Ramos (cell line): ENCODE measurements at regions not wholly inside any gene's neighbourhood (a gene's known extent, or its start where the extent isn't known, plus 50 kb on each side); places are given as distances from the start of the nearest gene placed in this dataset.
"Not testable (repeated sequence)": the region's sequence is repeated elsewhere in the genome, so short reads cannot be mapped to it uniquely, and the experiment has no call there.

Experiments
- in situ Hi-C: fragments of 300-500 bp; cut with MboI; formaldehyde crosslinking; loops from one replicate; pipeline ENCODE4 v1.14.3; 2022; ENCODE audit warnings: low sequenced_read_pairs; ENCODE audit not compliant: unreplicated experiment

- in situ Hi-C loops = loop anchor here (5.0 kb wide), 1 partner anchor 455 kb away; no protein-coding TSS in a partner anchor
Observed at GRCh38 chr7:148507064-148507573, 83.4 kb upstream of the C7orf33 start.

- in situ Hi-C loops = loop anchor here (5.0 kb wide), 1 partner anchor 455 kb away; no protein-coding TSS in a partner anchor
Observed at GRCh38 chr7:148507787-148508186, 82.8 kb upstream of the C7orf33 start.

- in situ Hi-C loops = no loop called here
Observed at GRCh38 chr7:148514236-148514635, 76.3 kb upstream of the C7orf33 start.

- in situ Hi-C loops = no loop called here
Observed at GRCh38 chr7:148515237-148515636, 75.3 kb upstream of the C7orf33 start.

DNA sequence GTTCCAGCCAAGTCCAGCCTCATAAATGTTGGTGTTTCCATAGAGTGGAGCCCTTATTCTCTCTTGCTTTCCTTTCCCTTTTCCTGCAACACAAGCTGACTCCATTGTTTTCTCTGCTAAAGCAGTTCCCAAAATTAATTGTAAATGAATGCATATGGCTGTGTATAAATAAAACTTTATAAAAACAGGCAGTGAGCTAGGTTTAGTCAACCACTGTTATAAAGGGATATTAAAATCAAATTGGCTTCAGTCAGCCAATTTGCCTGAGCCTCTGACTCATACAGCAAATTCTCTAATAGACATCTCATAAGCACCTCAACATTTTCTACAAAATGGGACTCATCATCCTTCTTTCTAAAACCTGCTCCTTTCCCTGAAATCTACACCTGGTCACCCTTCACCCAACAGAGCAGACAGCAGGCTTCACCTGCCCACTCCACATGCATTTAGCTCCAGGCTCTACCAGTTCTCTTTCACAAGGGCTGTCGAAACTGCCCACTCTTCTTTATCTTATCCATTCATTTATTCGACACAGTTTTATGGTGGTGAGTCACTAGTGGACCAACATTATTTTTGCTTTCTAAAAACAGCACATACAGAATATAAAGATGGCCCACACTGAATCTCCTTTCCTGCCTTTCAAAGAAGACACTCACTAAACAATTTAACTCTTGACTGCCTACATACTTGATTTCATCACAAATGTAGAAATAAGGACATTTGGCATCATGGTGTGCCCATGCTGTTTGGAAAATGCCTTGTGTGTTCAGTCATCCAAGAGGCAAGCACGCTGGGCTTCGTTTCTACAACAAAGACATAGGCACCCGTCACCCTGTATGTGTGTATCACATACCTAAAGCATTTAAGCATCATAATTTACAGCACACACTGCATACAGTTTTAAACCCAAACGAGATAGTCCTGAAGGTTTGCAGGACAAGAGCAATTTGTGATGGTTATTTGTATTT lies 74.6 kb upstream of the C7orf33 start:
- in situ Hi-C loops = no loop called here

- in situ Hi-C loops = not testable (repeated sequence)
Observed at GRCh38 chr7:148519386-148519785, 71.2 kb upstream of the C7orf33 start.

GRCh38 chr7:148521271-148521670 lies 69.3 kb upstream of the C7orf33 start:
- in situ Hi-C loops = loop anchor here (10.0 kb wide), 1 partner anchor 256 kb away; no protein-coding TSS in a partner anchor

DNA sequence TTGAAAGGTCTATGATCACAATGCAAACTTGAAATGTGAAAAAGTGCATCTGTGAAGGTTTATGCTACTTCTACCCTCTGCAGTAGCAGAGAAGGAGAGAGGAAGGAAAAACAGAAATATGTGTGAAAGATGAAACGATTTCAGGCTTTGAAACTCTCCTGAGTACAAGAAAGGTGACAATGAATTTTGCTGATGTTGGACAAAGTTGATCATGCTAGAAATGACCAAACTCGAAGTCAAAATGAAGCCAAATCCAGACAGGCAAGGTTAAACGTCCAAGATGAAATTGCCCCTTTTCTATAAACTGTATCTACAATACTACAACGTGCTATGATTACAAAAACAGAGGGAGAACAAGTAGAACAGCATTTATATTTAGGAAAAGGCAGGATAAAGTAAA lies 67.0 kb upstream of the C7orf33 start:
- in situ Hi-C loops = loop anchor here (10.0 kb wide), 1 partner anchor 259 kb away; no protein-coding TSS in a partner anchor

GRCh38 chr7:148524479-148525224 lies 65.9 kb upstream of the C7orf33 start:
- in situ Hi-C loops = loop anchor here (10.0 kb wide), 1 partner anchor 260 kb away; no protein-coding TSS in a partner anchor

GRCh38 chr7:148527717-148528168 lies 62.8 kb upstream of the C7orf33 start:
- in situ Hi-C loops = loop anchor here (10.0 kb wide), 1 partner anchor 263 kb away; no protein-coding TSS in a partner anchor

- in situ Hi-C loops = no loop called here
Observed at GRCh38 chr7:148535217-148535616, 55.3 kb upstream of the C7orf33 start.

DNA sequence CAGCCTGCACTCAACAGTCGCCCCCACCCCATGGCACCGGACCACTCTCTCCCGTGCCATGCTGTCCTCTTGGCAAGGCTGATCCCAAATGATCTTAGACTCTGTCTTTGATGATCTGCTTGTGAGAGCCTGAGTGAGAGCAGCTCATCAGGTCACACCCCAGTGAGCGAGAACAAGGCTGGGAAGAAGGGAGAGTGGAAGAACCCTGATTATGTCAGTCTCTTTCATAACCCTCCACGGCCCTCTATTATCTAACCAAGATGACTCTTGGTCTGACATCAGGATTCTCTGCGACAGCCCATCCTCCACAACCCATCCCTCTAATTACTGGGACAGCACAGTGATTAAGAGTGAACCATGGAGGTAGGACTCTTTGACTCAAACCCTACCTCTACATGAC lies 53.1 kb upstream of the C7orf33 start:
- in situ Hi-C loops = no loop called here

DNA sequence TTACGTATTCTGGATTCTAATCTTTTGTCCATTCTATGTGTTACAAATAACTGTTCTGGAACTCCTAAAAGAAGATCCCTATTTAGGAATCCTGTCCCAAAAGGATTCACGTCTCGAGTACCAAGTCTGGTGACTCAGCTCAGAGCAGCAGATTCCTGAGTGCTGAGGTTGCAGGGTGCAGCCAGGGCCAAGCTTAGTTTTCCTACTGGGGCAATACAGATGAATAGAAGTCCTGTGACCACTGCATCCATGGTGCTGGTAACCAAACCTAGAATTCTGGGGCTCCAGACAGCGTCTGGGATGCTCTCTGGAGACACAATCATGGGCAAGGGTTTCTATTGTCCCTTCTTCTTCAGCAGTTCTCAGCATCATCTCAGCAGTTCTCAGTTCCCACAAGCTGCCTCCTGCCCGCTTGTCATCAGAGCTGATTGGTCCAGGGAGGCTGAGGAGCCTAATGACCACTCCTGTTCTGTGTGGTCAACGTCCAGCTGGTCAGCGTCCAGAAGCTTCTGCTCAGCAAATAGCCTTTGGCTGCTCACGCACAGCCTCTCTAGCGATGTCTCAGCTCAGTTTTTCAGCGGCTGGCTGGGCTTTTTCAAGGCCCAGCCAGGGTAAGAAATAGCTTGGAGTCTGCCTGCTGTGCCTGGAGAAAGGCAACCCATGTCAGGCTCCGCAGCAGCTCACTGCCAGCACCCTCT lies 50.4 kb upstream of the C7orf33 start:
- in situ Hi-C loops = no loop called here
